Panc1 (cell line): ENCODE measurements at regions not wholly inside any gene's neighbourhood (a gene's known extent, or its start where the extent isn't known, plus 50 kb on each side); places are given as distances from the start of the nearest gene placed in this dataset.

Source experiments
- ATAC-seq: fragments of 200-7000 bp; cut with Tn5 transposase; 2 replicates; pipeline ENCODE4 v1.9.1; 2020; ENCODE audit warnings: mild to moderate bottlenecking, moderate library complexity
- BruUV-seq: library from RNA; stranded (reverse); fragments of 400-500 nt; replicated peaks from 2 replicates; lab custom pipeline; 2021; lab: Mats Ljungman, UMichigan
- CTCF ChIA-PET: fragments of 300-600 bp; sonication (Branson Sonifier 250); formaldehyde crosslinking; loops from one replicate; lab custom pipeline; 2022; ENCODE audit warnings: antibody characterized with exemption; lab: Charles Lee
- POLR2A ChIA-PET: fragments of 300-600 bp; sonication (Branson Sonifier 250); formaldehyde crosslinking; loops from one replicate; lab custom pipeline; 2022; ENCODE audit warnings: antibody characterized with exemption; lab: Charles Lee
- DNase-seq: peaks from one replicate; pipeline ENCODE4 v3.0.0-alpha.2; 2010; ENCODE audit warnings: low read depth, low spot score
- H3K27ac ChIP-seq: 2 replicates; pipeline ENCODE4 v1.5.1; 2011; ENCODE audit warnings: mild to moderate bottlenecking, low read length, inconsistent platforms
- H3K27me3 ChIP-seq: fragments of 200-500 bp; sonication (Bioruptor generic); 2 replicates; pipeline ENCODE4 v1.6.0; 2014; ENCODE audit warnings: low read length, inconsistent platforms; ENCODE audit not compliant: control insufficient read depth, insufficient read depth
- H3K36me3 ChIP-seq: fragments of 200-500 bp; sonication (Bioruptor generic); 2 replicates; pipeline ENCODE4 v1.5.1; 2014; ENCODE audit warnings: inconsistent platforms, mild to moderate bottlenecking, low read length, moderate library complexity; ENCODE audit not compliant: control insufficient read depth, insufficient read depth
- H3K4me1 ChIP-seq: 2 replicates; pipeline ENCODE4 v1.5.1; 2011; ENCODE audit warnings: inconsistent platforms, mild to moderate bottlenecking, low read length, moderate library complexity; ENCODE audit not compliant: control insufficient read depth, insufficient read depth
- H3K4me3 ChIP-seq, 2 experiments: 2 replicates each; pipeline ENCODE4 v1.5.1; 2011 to 2012; ENCODE audit warnings: low read depth in 2 of 2, low read length in 2 of 2, mild to moderate bottlenecking in 2 of 2, inconsistent platforms in 1 of 2, moderate library complexity in 1 of 2
- H3K9me3 ChIP-seq: fragments of 200-500 bp; sonication (Bioruptor generic); 2 replicates; pipeline ENCODE4 v1.5.1; 2014; ENCODE audit warnings: low read depth, mild to moderate bottlenecking, inconsistent platforms, low read length, moderate library complexity; ENCODE audit not compliant: control insufficient read depth, insufficient read depth
- POLR2AphosphoS5 ChIP-seq: IDR thresholded peaks from 2 replicates; pipeline ENCODE4 v1.6.1; 2012; ENCODE audit warnings: mild to moderate bottlenecking, low read depth, low read length, moderate library complexity
- SIN3A ChIP-seq: IDR thresholded peaks from 2 replicates; pipeline ENCODE4 v1.6.1; 2012; ENCODE audit warnings: low read depth, mild to moderate bottlenecking, low read length, moderate library complexity, borderline replicate concordance; ENCODE audit not compliant: insufficient read depth
- TCF7L2 ChIP-seq: IDR thresholded peaks from 2 replicates; pipeline ENCODE4 v1.6.1; 2011; ENCODE audit warnings: mild to moderate bottlenecking, low read depth, low read length, inconsistent platforms
- in situ Hi-C: cut with HindIII; loops from 2 replicates; pipeline ENCODE4 v1.10.0; 2016; ENCODE audit warnings: low sequenced_read_pairs, low pct_unique_long_range_greater_than_20kb
- intact Hi-C: fragments of 100-400 bp; cut with micrococcal nuclease; formaldehyde crosslinking; loops from one replicate; pipeline ENCODE4 v1.10.0; 2022; ENCODE audit not compliant: unreplicated experiment
- TF ChIP-seq, protein P1 (sequence below): fragments of 450-650 bp; IDR thresholded peaks from 2 replicates; pipeline ENCODE4 v1.5.1; 2017; ENCODE audit warnings: mild to moderate bottlenecking
- TF ChIP-seq, protein P2 (sequence below), 2 experiments: IDR thresholded peaks; 2 replicates each; pipeline ENCODE4 v1.6.1; 2011 to 2012; ENCODE audit warnings: low read depth in 2 of 2, control low read depth in 1 of 2, low read length in 1 of 2, mild to moderate bottlenecking in 1 of 2, moderate library complexity in 1 of 2; ENCODE audit not compliant: insufficient read depth in 1 of 2

DNA sequence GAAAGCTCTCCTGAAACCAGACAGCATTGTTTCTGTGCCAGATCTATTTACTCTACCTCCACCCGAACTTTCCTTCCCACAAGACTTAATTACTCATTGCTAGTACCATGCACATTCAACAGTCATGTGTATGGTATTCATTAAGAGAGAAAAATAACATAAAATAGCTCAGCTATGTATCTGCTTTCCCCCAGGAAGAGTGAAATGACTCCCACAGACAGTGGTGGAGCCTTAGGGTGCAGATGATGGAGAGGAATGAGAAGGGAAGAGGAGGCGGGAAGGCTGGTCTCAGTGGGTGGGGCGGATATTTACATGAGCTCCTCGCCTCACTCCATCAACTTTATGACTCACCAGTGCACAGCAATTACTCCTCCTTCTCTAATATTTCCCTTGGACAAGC is 724.5 kb downstream of the EPHA4 start:
- CTCF ChIA-PET, result no interaction called here
- POLR2A ChIA-PET, result no interaction called here
- TF ChIP-seq SIN3A (no peak), TCF7L2 (no peak), POLR2AphosphoS5 (no peak)
- TF ChIP-seq, protein P1, sequence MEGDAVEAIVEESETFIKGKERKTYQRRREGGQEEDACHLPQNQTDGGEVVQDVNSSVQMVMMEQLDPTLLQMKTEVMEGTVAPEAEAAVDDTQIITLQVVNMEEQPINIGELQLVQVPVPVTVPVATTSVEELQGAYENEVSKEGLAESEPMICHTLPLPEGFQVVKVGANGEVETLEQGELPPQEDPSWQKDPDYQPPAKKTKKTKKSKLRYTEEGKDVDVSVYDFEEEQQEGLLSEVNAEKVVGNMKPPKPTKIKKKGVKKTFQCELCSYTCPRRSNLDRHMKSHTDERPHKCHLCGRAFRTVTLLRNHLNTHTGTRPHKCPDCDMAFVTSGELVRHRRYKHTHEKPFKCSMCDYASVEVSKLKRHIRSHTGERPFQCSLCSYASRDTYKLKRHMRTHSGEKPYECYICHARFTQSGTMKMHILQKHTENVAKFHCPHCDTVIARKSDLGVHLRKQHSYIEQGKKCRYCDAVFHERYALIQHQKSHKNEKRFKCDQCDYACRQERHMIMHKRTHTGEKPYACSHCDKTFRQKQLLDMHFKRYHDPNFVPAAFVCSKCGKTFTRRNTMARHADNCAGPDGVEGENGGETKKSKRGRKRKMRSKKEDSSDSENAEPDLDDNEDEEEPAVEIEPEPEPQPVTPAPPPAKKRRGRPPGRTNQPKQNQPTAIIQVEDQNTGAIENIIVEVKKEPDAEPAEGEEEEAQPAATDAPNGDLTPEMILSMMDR, result no peak
- TF ChIP-seq, protein P2, sequence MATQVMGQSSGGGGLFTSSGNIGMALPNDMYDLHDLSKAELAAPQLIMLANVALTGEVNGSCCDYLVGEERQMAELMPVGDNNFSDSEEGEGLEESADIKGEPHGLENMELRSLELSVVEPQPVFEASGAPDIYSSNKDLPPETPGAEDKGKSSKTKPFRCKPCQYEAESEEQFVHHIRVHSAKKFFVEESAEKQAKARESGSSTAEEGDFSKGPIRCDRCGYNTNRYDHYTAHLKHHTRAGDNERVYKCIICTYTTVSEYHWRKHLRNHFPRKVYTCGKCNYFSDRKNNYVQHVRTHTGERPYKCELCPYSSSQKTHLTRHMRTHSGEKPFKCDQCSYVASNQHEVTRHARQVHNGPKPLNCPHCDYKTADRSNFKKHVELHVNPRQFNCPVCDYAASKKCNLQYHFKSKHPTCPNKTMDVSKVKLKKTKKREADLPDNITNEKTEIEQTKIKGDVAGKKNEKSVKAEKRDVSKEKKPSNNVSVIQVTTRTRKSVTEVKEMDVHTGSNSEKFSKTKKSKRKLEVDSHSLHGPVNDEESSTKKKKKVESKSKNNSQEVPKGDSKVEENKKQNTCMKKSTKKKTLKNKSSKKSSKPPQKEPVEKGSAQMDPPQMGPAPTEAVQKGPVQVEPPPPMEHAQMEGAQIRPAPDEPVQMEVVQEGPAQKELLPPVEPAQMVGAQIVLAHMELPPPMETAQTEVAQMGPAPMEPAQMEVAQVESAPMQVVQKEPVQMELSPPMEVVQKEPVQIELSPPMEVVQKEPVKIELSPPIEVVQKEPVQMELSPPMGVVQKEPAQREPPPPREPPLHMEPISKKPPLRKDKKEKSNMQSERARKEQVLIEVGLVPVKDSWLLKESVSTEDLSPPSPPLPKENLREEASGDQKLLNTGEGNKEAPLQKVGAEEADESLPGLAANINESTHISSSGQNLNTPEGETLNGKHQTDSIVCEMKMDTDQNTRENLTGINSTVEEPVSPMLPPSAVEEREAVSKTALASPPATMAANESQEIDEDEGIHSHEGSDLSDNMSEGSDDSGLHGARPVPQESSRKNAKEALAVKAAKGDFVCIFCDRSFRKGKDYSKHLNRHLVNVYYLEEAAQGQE (IDR thresholded peaks at IDR 0.05; ENCODE audit: insufficient read depth in 1 of 2, low read depth in 2 of 2, low read length in 1 of 2), result no peak
- H3K27me3 ChIP-seq, result no peaks in the 10 kb centered on the region
- H3K36me3 ChIP-seq, result no peaks in the 10 kb centered on the region
- ATAC-seq, result no peak; the same call in 1 of the 2 replicates
- in situ Hi-C loops, result no loop called here
- DNase-seq, result peak; percentile 42
- H3K4me1 ChIP-seq, result no peaks in the 10 kb centered on the region
- no TSS peak for BruUV-seq
- no peaks in the 10 kb centered on the region for H3K9me3 ChIP-seq
- no peak overlapping the region for H3K27ac ChIP-seq
- intact Hi-C loops, result no loop called here
- H3K4me3 ChIP-seq, result no peak overlapping the region

GRCh38 chr2:220849433-220849832 is 722.7 kb downstream of the EPHA4 start:
- intact Hi-C loops (no loop called here), in situ Hi-C loops (no loop called here)
- Histone ChIP-seq H3K4me1 (no peaks in the 10 kb centered on the region), H3K27ac (no peak overlapping the region), H3K36me3 (no peaks in the 10 kb centered on the region), H3K4me3 (no peak overlapping the region), H3K27me3 (no peaks in the 10 kb centered on the region), H3K9me3 (no peaks in the 10 kb centered on the region)
- TF ChIP-seq, protein P2 (IDR thresholded peaks at IDR 0.05; ENCODE audit: insufficient read depth in 1 of 2, low read depth in 2 of 2, low read length in 1 of 2), result no peak
- TF ChIP-seq TCF7L2 (no peak), SIN3A (no peak), POLR2AphosphoS5 (no peak)
- TF ChIP-seq, protein P1, result no peak
- ATAC-seq (no peak), DNase-seq (no peak)
- CTCF ChIA-PET, result no interaction called here
- BruUV-seq, result no TSS peak
- POLR2A ChIA-PET, result no interaction called here
